ENCODE measurements at regions not wholly inside any gene's neighbourhood (a gene's known extent, or its start where the extent isn't known, plus 50 kb on each side); places are given as distances from the start of the nearest gene placed in this dataset.

DNA sequence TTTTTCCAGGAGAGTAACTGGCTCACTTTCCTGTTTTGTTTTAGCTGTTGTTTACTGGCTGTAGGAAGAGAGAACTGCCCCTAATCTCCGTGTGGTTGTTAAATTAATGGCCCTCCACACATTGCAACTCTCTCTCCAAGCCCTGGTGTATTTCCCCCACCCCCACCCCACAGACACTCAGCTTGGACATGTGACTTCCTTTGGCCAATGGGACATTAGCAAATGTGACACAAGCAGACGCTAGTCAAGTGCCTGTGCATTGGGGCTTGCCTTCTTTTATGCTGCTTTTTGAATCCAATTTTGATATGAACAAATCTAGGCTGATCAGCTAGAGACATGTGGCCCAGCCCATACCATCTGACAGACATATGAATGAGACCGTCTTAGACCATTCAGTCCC is 59.6 kb upstream of the TAB3 start:
- TF ChIP-seq ESRRG (CRISPR knock-in tag; IDR thresholded peaks at IDR 0.05), result no peak
- TF ChIP-seq, protein P1, sequence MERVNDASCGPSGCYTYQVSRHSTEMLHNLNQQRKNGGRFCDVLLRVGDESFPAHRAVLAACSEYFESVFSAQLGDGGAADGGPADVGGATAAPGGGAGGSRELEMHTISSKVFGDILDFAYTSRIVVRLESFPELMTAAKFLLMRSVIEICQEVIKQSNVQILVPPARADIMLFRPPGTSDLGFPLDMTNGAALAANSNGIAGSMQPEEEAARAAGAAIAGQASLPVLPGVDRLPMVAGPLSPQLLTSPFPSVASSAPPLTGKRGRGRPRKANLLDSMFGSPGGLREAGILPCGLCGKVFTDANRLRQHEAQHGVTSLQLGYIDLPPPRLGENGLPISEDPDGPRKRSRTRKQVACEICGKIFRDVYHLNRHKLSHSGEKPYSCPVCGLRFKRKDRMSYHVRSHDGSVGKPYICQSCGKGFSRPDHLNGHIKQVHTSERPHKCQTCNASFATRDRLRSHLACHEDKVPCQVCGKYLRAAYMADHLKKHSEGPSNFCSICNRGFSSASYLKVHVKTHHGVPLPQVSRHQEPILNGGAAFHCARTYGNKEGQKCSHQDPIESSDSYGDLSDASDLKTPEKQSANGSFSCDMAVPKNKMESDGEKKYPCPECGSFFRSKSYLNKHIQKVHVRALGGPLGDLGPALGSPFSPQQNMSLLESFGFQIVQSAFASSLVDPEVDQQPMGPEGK (CRISPR knock-in tag; IDR thresholded peaks at IDR 0.05; ENCODE audit: borderline replicate concordance), result no peak
- TF ChIP-seq, protein P2, sequence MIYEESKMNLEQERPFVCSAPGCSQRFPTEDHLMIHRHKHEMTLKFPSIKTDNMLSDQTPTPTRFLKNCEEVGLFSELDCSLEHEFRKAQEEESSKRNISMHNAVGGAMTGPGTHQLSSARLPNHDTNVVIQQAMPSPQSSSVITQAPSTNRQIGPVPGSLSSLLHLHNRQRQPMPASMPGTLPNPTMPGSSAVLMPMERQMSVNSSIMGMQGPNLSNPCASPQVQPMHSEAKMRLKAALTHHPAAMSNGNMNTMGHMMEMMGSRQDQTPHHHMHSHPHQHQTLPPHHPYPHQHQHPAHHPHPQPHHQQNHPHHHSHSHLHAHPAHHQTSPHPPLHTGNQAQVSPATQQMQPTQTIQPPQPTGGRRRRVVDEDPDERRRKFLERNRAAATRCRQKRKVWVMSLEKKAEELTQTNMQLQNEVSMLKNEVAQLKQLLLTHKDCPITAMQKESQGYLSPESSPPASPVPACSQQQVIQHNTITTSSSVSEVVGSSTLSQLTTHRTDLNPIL (CRISPR knock-in tag; IDR thresholded peaks at IDR 0.05; ENCODE audit: low read depth), result no peak
- no peak for TF ChIP-seq ARNTL (CRISPR knock-in tag; IDR thresholded peaks at IDR 0.05; ENCODE audit: borderline replicate concordance, low read depth)
- TF ChIP-seq RARB (CRISPR knock-in tag; IDR thresholded peaks at IDR 0.05), result no peak
- no peak for TF ChIP-seq ZFP3 (CRISPR knock-in tag; IDR thresholded peaks at IDR 0.05)
- no peak for TF ChIP-seq ZC3H10 (CRISPR knock-in tag; IDR thresholded peaks at IDR 0.05)
- TF ChIP-seq ZNF8 (CRISPR knock-in tag; IDR thresholded peaks at IDR 0.05), result no peak
- no peak for TF ChIP-seq ISL1 (CRISPR knock-in tag; IDR thresholded peaks at IDR 0.05)
